Transverse colon (tissue), 4 donors: ENCODE measurements at regions not wholly inside any gene's neighbourhood (a gene's known extent, or its start where the extent isn't known, plus 50 kb on each side); places are given as distances from the start of the nearest gene placed in this dataset.

Experiments
- DNase-seq: peaks from one replicate; pipeline ENCODE4 v3.0.0-alpha.2; 2019
- H3K27ac ChIP-seq, 4 donors: fragments of 200-600 bp; sonication (generic); 2 replicates each; pipeline ENCODE4 v1.5.1; 2016 to 2018; ENCODE audit warnings: inconsistent platforms in 4 of 4
- H3K27me3 ChIP-seq: fragments of 200-600 bp; sonication (generic); 2 replicates; pipeline ENCODE4 v1.5.1; 2017; ENCODE audit warnings: inconsistent platforms
- H3K36me3 ChIP-seq, 4 donors: fragments of 200-600 bp; sonication (generic); 2 replicates each; pipeline ENCODE4 v1.5.1; 2017 to 2019; ENCODE audit warnings: inconsistent platforms in 4 of 4
- H3K4me1 ChIP-seq, 4 donors: fragments of 200-600 bp; sonication (generic); 2 replicates each; pipeline ENCODE4 v1.5.1; 2017 to 2020; ENCODE audit warnings: inconsistent platforms in 4 of 4
- H3K4me3 ChIP-seq, 4 donors: fragments of 200-600 bp; sonication (generic); 1 replicate in 1 of 4; 2 replicates in 3 of 4; pipeline versions ENCODE4 v1.5.1 to v1.6.1; 2017 to 2019; ENCODE audit warnings: inconsistent platforms in 4 of 4
- H3K9me3 ChIP-seq, 2 donors: fragments of 200-600 bp; sonication (generic); 2 replicates each; pipeline ENCODE4 v1.5.1; 2017 to 2019; ENCODE audit warnings: inconsistent platforms in 2 of 2
- EP300 ChIP-seq: sonication (generic); formaldehyde crosslinking; IDR thresholded peaks from one replicate; pipeline ENCODE4 v1.6.1; 2017; ENCODE audit warnings: antibody characterized with exemption, low read depth
- POLR2A ChIP-seq: fragments of 450-650 bp; IDR thresholded peaks from one replicate; pipeline ENCODE4 v1.6.1; 2016; ENCODE audit warnings: antibody characterized with exemption, mild to moderate bottlenecking, moderate library complexity
- POLR2AphosphoS5 ChIP-seq, 3 donors: sonication (generic); formaldehyde crosslinking; IDR thresholded peaks; one replicate each; pipeline ENCODE4 v1.6.1; 2016; ENCODE audit warnings: antibody characterized with exemption in 3 of 3
- WGBS, 2 donors: methylation state at CpG; one replicate each; pipeline ENCODE4 v1.1.5; 2018; ENCODE audit warnings: low coverage in 1 of 2; 5-methylcytosine and 5-hydroxymethylcytosine counted together
- in situ Hi-C, 4 donors: fragments of 200-750 bp; cut with MboI; loops; one replicate each; pipeline versions ENCODE4 v1.15.0 to v1.15.1; 2017; ENCODE audit warnings: low sequenced_read_pairs in 3 of 4, low pct_ligation_motif_present in 1 of 4, low pct_unique_long_range_greater_than_20kb in 1 of 4
- intact Hi-C: fragments of 100-400 bp; cut with DNase I; formaldehyde crosslinking; loops from one replicate; pipeline ENCODE4 v1.15.1; 2023; ENCODE audit warnings: low total_unique reads
- TF ChIP-seq, protein P1 (sequence below), 5 experiments: fragments of 200-600 bp in 3 of 5; fragments of 450-650 bp in 2 of 5; sonication (generic) in 3 of 5; IDR thresholded peaks; 1 replicate in 2 of 5; 2 replicates in 3 of 5; pipeline ENCODE4 v1.5.1; 2016 to 2017; ENCODE audit warnings: antibody characterized with exemption in 5 of 5, inconsistent platforms in 3 of 5, mild to moderate bottlenecking in 2 of 5, moderate library complexity in 1 of 5

GRCh38 chr2:104595576-104595975, 258.3 kb upstream of the POU3F3 start:
- in situ Hi-C loops, result no loop called here
- DNase-seq, result no peak
- no peaks in the 10 kb centered on the region for H3K36me3 ChIP-seq
- intact Hi-C loops, result no loop called here
- 80 to 83% methylated on average over 2 to 3 of the region's 3 CpGs for WGBS, 2 donors
- H3K4me1 ChIP-seq, result no peaks in the 10 kb centered on the region
- TF ChIP-seq EP300 (no peak), POLR2A (no peak), POLR2AphosphoS5 (IDR thresholded peaks at IDR 0.05) (no peak)
- TF ChIP-seq, protein P1, sequence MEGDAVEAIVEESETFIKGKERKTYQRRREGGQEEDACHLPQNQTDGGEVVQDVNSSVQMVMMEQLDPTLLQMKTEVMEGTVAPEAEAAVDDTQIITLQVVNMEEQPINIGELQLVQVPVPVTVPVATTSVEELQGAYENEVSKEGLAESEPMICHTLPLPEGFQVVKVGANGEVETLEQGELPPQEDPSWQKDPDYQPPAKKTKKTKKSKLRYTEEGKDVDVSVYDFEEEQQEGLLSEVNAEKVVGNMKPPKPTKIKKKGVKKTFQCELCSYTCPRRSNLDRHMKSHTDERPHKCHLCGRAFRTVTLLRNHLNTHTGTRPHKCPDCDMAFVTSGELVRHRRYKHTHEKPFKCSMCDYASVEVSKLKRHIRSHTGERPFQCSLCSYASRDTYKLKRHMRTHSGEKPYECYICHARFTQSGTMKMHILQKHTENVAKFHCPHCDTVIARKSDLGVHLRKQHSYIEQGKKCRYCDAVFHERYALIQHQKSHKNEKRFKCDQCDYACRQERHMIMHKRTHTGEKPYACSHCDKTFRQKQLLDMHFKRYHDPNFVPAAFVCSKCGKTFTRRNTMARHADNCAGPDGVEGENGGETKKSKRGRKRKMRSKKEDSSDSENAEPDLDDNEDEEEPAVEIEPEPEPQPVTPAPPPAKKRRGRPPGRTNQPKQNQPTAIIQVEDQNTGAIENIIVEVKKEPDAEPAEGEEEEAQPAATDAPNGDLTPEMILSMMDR (IDR thresholded peaks at IDR 0.05), result no peak
- no peaks in the 10 kb centered on the region for H3K9me3 ChIP-seq
- no peaks in the 10 kb centered on the region for H3K27me3 ChIP-seq
- H3K27ac ChIP-seq, result no peak overlapping the region
- H3K4me3 ChIP-seq, result no peak overlapping the region

DNA sequence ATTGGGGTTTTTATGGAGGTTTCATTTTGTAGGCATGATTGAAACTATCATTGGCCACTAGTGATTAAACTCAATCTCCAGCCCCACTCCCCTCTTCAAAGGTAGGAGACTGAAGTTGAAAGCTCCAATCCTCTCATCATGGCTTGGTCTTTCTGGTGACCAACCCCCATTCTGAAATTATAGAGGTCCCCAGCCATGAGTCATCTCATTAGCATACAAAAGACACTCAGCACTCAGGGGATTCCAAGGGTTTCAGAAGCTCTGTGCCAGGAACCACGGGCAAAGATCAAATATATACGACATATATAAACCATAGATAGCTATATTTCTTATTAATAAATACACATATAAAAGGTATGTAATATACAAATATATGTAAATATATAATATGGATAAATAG, 256.0 kb upstream of the POU3F3 start:
- H3K36me3 ChIP-seq, result no peaks in the 10 kb centered on the region
- TF ChIP-seq POLR2AphosphoS5 (IDR thresholded peaks at IDR 0.05) (no peak), EP300 (no peak)
- TF ChIP-seq, protein P1 (IDR thresholded peaks at IDR 0.05), result no peak
- H3K4me3 ChIP-seq, result no peak overlapping the region
- WGBS, 2 donors, result 68 to 80% methylated on average over 2 of the region's 2 CpGs
- no peaks in the 10 kb centered on the region for H3K9me3 ChIP-seq
- no peaks in the 10 kb centered on the region for H3K27me3 ChIP-seq
- no peaks in the 10 kb centered on the region for H3K4me1 ChIP-seq
- in situ Hi-C loops, result no loop called here
- intact Hi-C loops, result no loop called here
- H3K27ac ChIP-seq, result no peak overlapping the region
- DNase-seq, result no peak

GRCh38 chr2:104598636-104599035, 255.3 kb upstream of the POU3F3 start:
- in situ Hi-C loops, result no loop called here
- no peak for DNase-seq
- H3K9me3 ChIP-seq, result no peaks in the 10 kb centered on the region

DNA sequence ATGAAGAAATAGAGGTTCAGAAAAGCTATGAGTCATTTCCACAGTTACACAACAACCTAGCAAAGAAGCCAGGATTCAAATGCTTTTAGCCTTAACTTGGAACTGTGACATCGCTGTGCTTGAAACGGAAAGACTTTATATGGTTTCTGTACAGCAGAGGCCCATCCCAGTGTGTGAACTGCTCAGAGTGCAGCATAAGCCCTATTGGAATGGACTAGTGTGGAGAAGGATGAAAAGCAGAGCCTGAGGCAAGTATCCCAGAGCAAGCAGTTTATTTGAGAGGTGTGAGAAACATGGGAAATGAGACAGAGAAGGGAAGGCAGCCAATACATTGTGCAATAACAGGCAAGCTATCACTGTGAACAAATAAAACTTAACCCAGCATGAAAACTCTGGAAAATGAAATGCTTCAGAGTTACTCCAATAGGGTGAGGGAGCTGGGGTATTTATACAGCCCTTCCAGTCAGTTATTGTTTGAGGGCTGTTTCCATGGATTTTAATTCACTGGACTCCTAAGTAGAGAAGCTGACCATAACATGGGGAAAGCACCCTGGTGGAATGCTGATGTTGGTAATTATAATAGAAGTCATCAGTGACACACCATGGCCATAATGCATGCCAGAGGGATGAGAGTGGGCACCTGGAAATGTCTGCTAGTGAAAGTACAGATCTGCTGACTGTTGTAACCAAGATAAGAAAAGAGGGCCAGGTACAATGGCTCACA, 254.0 kb upstream of the POU3F3 start:
- H3K4me3 ChIP-seq, result no peak overlapping the region
- in situ Hi-C loops (no loop called here), intact Hi-C loops (no loop called here)
- WGBS, 2 donors, result 92 to 100% methylated on average over 2 of the region's 2 CpGs
- H3K9me3 ChIP-seq, result no peaks in the 10 kb centered on the region
- no peak for DNase-seq
- no peaks in the 10 kb centered on the region for H3K36me3 ChIP-seq
- no peaks in the 10 kb centered on the region for H3K27me3 ChIP-seq
- H3K4me1 ChIP-seq, result no peaks in the 10 kb centered on the region
- H3K27ac ChIP-seq, result no peak overlapping the region
- TF ChIP-seq POLR2AphosphoS5 (IDR thresholded peaks at IDR 0.05) (no peak), POLR2A (no peak), EP300 (no peak)
- TF ChIP-seq, protein P1 (IDR thresholded peaks at IDR 0.05), result no peak

More at GRCh38 chr2:104598636-104599035, 255.3 kb upstream of the POU3F3 start:
- H3K4me1 ChIP-seq, result no peaks in the 10 kb centered on the region
- TF ChIP-seq POLR2AphosphoS5 (IDR thresholded peaks at IDR 0.05) (no peak), EP300 (no peak), POLR2A (no peak)
- TF ChIP-seq, protein P1 (IDR thresholded peaks at IDR 0.05), result no peak
- intact Hi-C loops, result no loop called here
- H3K27me3 ChIP-seq, result no peaks in the 10 kb centered on the region
- H3K27ac ChIP-seq, result no peak overlapping the region
- 78 to 87% methylated on average over 4 to 6 of the region's 6 CpGs for WGBS, 2 donors
- H3K36me3 ChIP-seq, result no peaks in the 10 kb centered on the region
- H3K4me3 ChIP-seq, result no peak overlapping the region
